IPS-18a (cell line): ENCODE measurements at regions not wholly inside any gene's neighbourhood (a gene's known extent, or its start where the extent isn't known, plus 50 kb on each side); places are given as distances from the start of the nearest gene placed in this dataset.

Experiments used
- H3K27ac ChIP-seq: one replicate; pipeline ENCODE4 v1.5.1; 2013; ENCODE audit warnings: low read length
- H3K27me3 ChIP-seq: one replicate; pipeline ENCODE4 v1.6.1; 2013; ENCODE audit warnings: mild to moderate bottlenecking, low read length; ENCODE audit not compliant: control insufficient read depth, insufficient read depth
- H3K36me3 ChIP-seq: one replicate; pipeline ENCODE4 v1.6.1; 2013; ENCODE audit warnings: low read depth, low read length; ENCODE audit not compliant: control insufficient read depth
- H3K4me1 ChIP-seq: one replicate; pipeline ENCODE4 v1.6.1; 2013; ENCODE audit warnings: low read depth, low read length; ENCODE audit not compliant: control insufficient read depth
- H3K4me3 ChIP-seq: one replicate; pipeline ENCODE4 v1.5.1; 2013; ENCODE audit warnings: low read length
- H3K9ac ChIP-seq: one replicate; pipeline ENCODE4 v1.6.1; 2013; ENCODE audit warnings: mild to moderate bottlenecking, low read length, moderate library complexity
- H3K9me3 ChIP-seq: one replicate; pipeline ENCODE4 v1.6.1; 2013; ENCODE audit warnings: low read depth, low read length; ENCODE audit not compliant: control insufficient read depth

GRCh38 chr6:48490658-48491057 is 379.7 kb upstream of the PTCHD4 start:
- no peaks in the 10 kb centered on the region for H3K27me3 ChIP-seq
- H3K9ac ChIP-seq = no peak overlapping the region
- H3K4me3 ChIP-seq = no peak overlapping the region
- no peak overlapping the region for H3K27ac ChIP-seq
- no peaks in the 10 kb centered on the region for H3K36me3 ChIP-seq
- H3K4me1 ChIP-seq = no peaks in the 10 kb centered on the region
- H3K9me3 ChIP-seq = no peaks in the 10 kb centered on the region

GRCh38 chr6:48486876-48487275 is 375.9 kb upstream of the PTCHD4 start:
- no peaks in the 10 kb centered on the region for H3K9me3 ChIP-seq
- H3K27me3 ChIP-seq = no peaks in the 10 kb centered on the region

GRCh38 chr6:48486373-48486772 is 375.4 kb upstream of the PTCHD4 start:
- no peaks in the 10 kb centered on the region for H3K36me3 ChIP-seq
- H3K27ac ChIP-seq = no peak overlapping the region
- no peaks in the 10 kb centered on the region for H3K4me1 ChIP-seq
- no peaks in the 10 kb centered on the region for H3K9me3 ChIP-seq
- no peak overlapping the region for H3K9ac ChIP-seq
- no peak overlapping the region for H3K4me3 ChIP-seq
- no peaks in the 10 kb centered on the region for H3K27me3 ChIP-seq

More at GRCh38 chr6:48486876-48487275, 375.9 kb upstream of the PTCHD4 start:
- no peaks in the 10 kb centered on the region for H3K36me3 ChIP-seq
- H3K4me1 ChIP-seq = no peaks in the 10 kb centered on the region
- no peak overlapping the region for H3K4me3 ChIP-seq
- no peak overlapping the region for H3K27ac ChIP-seq
- no peak overlapping the region for H3K9ac ChIP-seq

GRCh38 chr6:48476257-48476656 is 365.3 kb upstream of the PTCHD4 start:
- Histone ChIP-seq H3K27ac (no peak overlapping the region), H3K4me1 (no peaks in the 10 kb centered on the region), H3K36me3 (no peaks in the 10 kb centered on the region), H3K27me3 (no peaks in the 10 kb centered on the region), H3K4me3 (no peak overlapping the region), H3K9ac (no peak overlapping the region), H3K9me3 (no peaks in the 10 kb centered on the region)

- no peaks in the 10 kb centered on the region for H3K27me3 ChIP-seq
- H3K27ac ChIP-seq = no peak overlapping the region
- no peaks in the 10 kb centered on the region for H3K4me1 ChIP-seq
- H3K36me3 ChIP-seq = no peaks in the 10 kb centered on the region
- H3K4me3 ChIP-seq = no peak overlapping the region
- no peaks in the 10 kb centered on the region for H3K9me3 ChIP-seq
- no peak overlapping the region for H3K9ac ChIP-seq
Measured at GRCh38 chr6:48475275-48475674, 364.3 kb upstream of the PTCHD4 start.

GRCh38 chr6:48474830-48475229 is 363.8 kb upstream of the PTCHD4 start:
- no peak overlapping the region for H3K27ac ChIP-seq
- no peak overlapping the region for H3K9ac ChIP-seq
- H3K4me1 ChIP-seq = no peaks in the 10 kb centered on the region
- H3K9me3 ChIP-seq = no peaks in the 10 kb centered on the region
- H3K36me3 ChIP-seq = no peaks in the 10 kb centered on the region
- H3K4me3 ChIP-seq = no peak overlapping the region
- no peaks in the 10 kb centered on the region for H3K27me3 ChIP-seq

- Histone ChIP-seq H3K4me1 (no peaks in the 10 kb centered on the region), H3K9ac (no peak overlapping the region), H3K4me3 (no peak overlapping the region), H3K9me3 (no peaks in the 10 kb centered on the region), H3K27ac (no peak overlapping the region), H3K27me3 (no peaks in the 10 kb centered on the region), H3K36me3 (no peaks in the 10 kb centered on the region)
Measured at GRCh38 chr6:48474136-48474535, 363.1 kb upstream of the PTCHD4 start.

- Histone ChIP-seq H3K27ac (no peak overlapping the region), H3K27me3 (no peaks in the 10 kb centered on the region), H3K4me1 (no peaks in the 10 kb centered on the region), H3K9me3 (no peaks in the 10 kb centered on the region), H3K4me3 (no peak overlapping the region), H3K9ac (no peak overlapping the region), H3K36me3 (no peaks in the 10 kb centered on the region)
Measured at GRCh38 chr6:48472535-48472934, 361.5 kb upstream of the PTCHD4 start.

- Histone ChIP-seq H3K36me3 (no peaks in the 10 kb centered on the region), H3K9ac (no peak overlapping the region), H3K27me3 (no peaks in the 10 kb centered on the region), H3K4me3 (no peak overlapping the region), H3K27ac (no peak overlapping the region), H3K4me1 (no peaks in the 10 kb centered on the region), H3K9me3 (no peaks in the 10 kb centered on the region)
Measured at GRCh38 chr6:48472091-48472490, 361.1 kb upstream of the PTCHD4 start.

GRCh38 chr6:48471326-48471725 is 360.3 kb upstream of the PTCHD4 start:
- H3K4me3 ChIP-seq = no peak overlapping the region
- H3K4me1 ChIP-seq = no peaks in the 10 kb centered on the region

GRCh38 chr6:48449002-48449401 is 338.0 kb upstream of the PTCHD4 start:
- H3K9me3 ChIP-seq = no peaks in the 10 kb centered on the region
- no peaks in the 10 kb centered on the region for H3K27me3 ChIP-seq
- H3K27ac ChIP-seq = no peak overlapping the region
- no peaks in the 10 kb centered on the region for H3K4me1 ChIP-seq
- no peak overlapping the region for H3K9ac ChIP-seq
- H3K36me3 ChIP-seq = no peaks in the 10 kb centered on the region
- no peak overlapping the region for H3K4me3 ChIP-seq

More at GRCh38 chr6:48471326-48471725, 360.3 kb upstream of the PTCHD4 start:
- no peaks in the 10 kb centered on the region for H3K27me3 ChIP-seq
- no peak overlapping the region for H3K27ac ChIP-seq
- H3K9ac ChIP-seq = no peak overlapping the region
- H3K36me3 ChIP-seq = no peaks in the 10 kb centered on the region
- H3K9me3 ChIP-seq = no peaks in the 10 kb centered on the region

GRCh38 chr6:48447251-48447650 is 336.3 kb upstream of the PTCHD4 start:
- Histone ChIP-seq H3K27ac (no peak overlapping the region), H3K4me3 (no peak overlapping the region), H3K36me3 (no peaks in the 10 kb centered on the region)

More at GRCh38 chr6:48447251-48447650, 336.3 kb upstream of the PTCHD4 start:
- no peaks in the 10 kb centered on the region for H3K27me3 ChIP-seq
- H3K4me1 ChIP-seq = no peaks in the 10 kb centered on the region
- H3K9me3 ChIP-seq = no peaks in the 10 kb centered on the region
- no peak overlapping the region for H3K9ac ChIP-seq
